ENCODE measurements at regions not wholly inside any gene's neighbourhood (a gene's known extent, or its start where the extent isn't known, plus 50 kb on each side); places are given as distances from the start of the nearest gene placed in this dataset.

- Histone ChIP-seq H4K91ac (ENCODE audit: low read length) (no peak overlapping the region), H3K36me3 (ENCODE audit: control insufficient read depth in 1 of 2, insufficient read depth in 2 of 2, low read depth in 1 of 2, low read length in 2 of 2) (no peaks in the 10 kb centered on the region), H3K4me1 (ENCODE audit: control insufficient read depth, insufficient read depth, low read depth, low read length) (no peaks in the 10 kb centered on the region), H2AK5ac (ENCODE audit: low read length, severe bottlenecking) (no peak overlapping the region), H3K14ac (ENCODE audit: low read length in 2 of 2) (no peak overlapping the region), H2BK5ac (ENCODE audit: low read depth, low read length, poor library complexity, severe bottlenecking) (no peak overlapping the region), H2BK15ac (ENCODE audit: low read depth, poor library complexity, severe bottlenecking) (no peak overlapping the region), H3K27ac (ENCODE audit: low read length, poor library complexity, severe bottlenecking) (no peak overlapping the region), H3K18ac (ENCODE audit: low read depth in 1 of 2, low read length in 2 of 2) (no peak overlapping the region), H3K79me1 (replicated peaks; ENCODE audit: low read length, poor library complexity, severe bottlenecking) (no peaks in the 10 kb centered on the region), H3K4me2 (ENCODE audit: low read length, poor library complexity, severe bottlenecking) (no peak overlapping the region), H2BK12ac (ENCODE audit: low read length in 2 of 2) (no peak overlapping the region), H2BK120ac (ENCODE audit: low read depth, low read length) (no peak overlapping the region), H3K4ac (ENCODE audit: low read depth in 1 of 2, low read length in 2 of 2) (no peak overlapping the region), H2AFZ (ENCODE audit: low read depth, low read length) (no peak overlapping the region), H3K23ac (ENCODE audit: low read length in 2 of 2) (no peak overlapping the region), H4K8ac (ENCODE audit: low read length) (no peak overlapping the region), H3K9ac (ENCODE audit: low read length) (no peak overlapping the region), H3K4me3 (ENCODE audit: insufficient read depth in 1 of 2, low read depth in 1 of 2, low read length in 2 of 2) (no peak overlapping the region), H3K9me3 (ENCODE audit: control insufficient read depth, low read length) (no peaks in the 10 kb centered on the region), H3K27me3 (ENCODE audit: control insufficient read depth in 1 of 2, insufficient read depth in 1 of 2, low read length in 2 of 2) (peaks cover 4 to 11% of the 10 kb centered on the region in 2 experiments)
- no peak for DNase-seq
- WGBS, result 76% methylated on average over 5 of the region's 6 CpGs
These were observed 98.9 kb upstream of the PIAS1 start for GRCh38 chr15:67955252-67955651.

- no peak overlapping the region for H3K23ac ChIP-seq (ENCODE audit: low read length in 2 of 2)
- no peaks in the 10 kb centered on the region for H3K36me3 ChIP-seq (ENCODE audit: control insufficient read depth in 1 of 2, insufficient read depth in 2 of 2, low read depth in 1 of 2, low read length in 2 of 2)
- no peak overlapping the region for H2BK120ac ChIP-seq (ENCODE audit: low read depth, low read length)
- no peak overlapping the region for H3K4ac ChIP-seq (ENCODE audit: low read depth in 1 of 2, low read length in 2 of 2)
- peaks cover 4 to 21% of the 10 kb centered on the region in 2 experiments for H3K27me3 ChIP-seq (ENCODE audit: control insufficient read depth in 1 of 2, insufficient read depth in 1 of 2, low read length in 2 of 2)
- H3K9me3 ChIP-seq (ENCODE audit: control insufficient read depth, low read length), result no peaks in the 10 kb centered on the region
- WGBS, result 82% methylated on average over 2 of the region's 2 CpGs
- no peak overlapping the region for H2AFZ ChIP-seq (ENCODE audit: low read depth, low read length)
- no peak overlapping the region for H3K4me2 ChIP-seq (ENCODE audit: low read length, poor library complexity, severe bottlenecking)
- no peak overlapping the region for H2AK5ac ChIP-seq (ENCODE audit: low read length, severe bottlenecking)
- no peak overlapping the region for H3K4me3 ChIP-seq (ENCODE audit: insufficient read depth in 1 of 2, low read depth in 1 of 2, low read length in 2 of 2)
- H3K27ac ChIP-seq (ENCODE audit: low read length, poor library complexity, severe bottlenecking), result no peak overlapping the region
- no peaks in the 10 kb centered on the region for H3K79me1 ChIP-seq (replicated peaks; ENCODE audit: low read length, poor library complexity, severe bottlenecking)
- no peak overlapping the region for H2BK15ac ChIP-seq (ENCODE audit: low read depth, poor library complexity, severe bottlenecking)
- no peak for DNase-seq
- H2BK5ac ChIP-seq (ENCODE audit: low read depth, low read length, poor library complexity, severe bottlenecking), result no peak overlapping the region
- no peak overlapping the region for H4K91ac ChIP-seq (ENCODE audit: low read length)
- no peaks in the 10 kb centered on the region for H3K4me1 ChIP-seq (ENCODE audit: control insufficient read depth, insufficient read depth, low read depth, low read length)
- H3K9ac ChIP-seq (ENCODE audit: low read length), result no peak overlapping the region
- H3K18ac ChIP-seq (ENCODE audit: low read depth in 1 of 2, low read length in 2 of 2), result no peak overlapping the region
- H2BK12ac ChIP-seq (ENCODE audit: low read length in 2 of 2), result no peak overlapping the region
- no peak overlapping the region for H4K8ac ChIP-seq (ENCODE audit: low read length)
- no peak overlapping the region for H3K14ac ChIP-seq (ENCODE audit: low read length in 2 of 2)
These were observed 96.5 kb upstream of the PIAS1 start for GRCh38 chr15:67957435-67958132.

- no peak overlapping the region for H3K4ac ChIP-seq (ENCODE audit: low read depth in 1 of 2, low read length in 2 of 2)
- no peaks in the 10 kb centered on the region for H3K36me3 ChIP-seq (ENCODE audit: control insufficient read depth in 1 of 2, insufficient read depth in 2 of 2, low read depth in 1 of 2, low read length in 2 of 2)
- no peak overlapping the region for H4K91ac ChIP-seq (ENCODE audit: low read length)
- WGBS, result 2% methylated on average over 30 of the region's 30 CpGs
- no peak overlapping the region for H3K23ac ChIP-seq (ENCODE audit: low read length in 2 of 2)
- H3K27me3 ChIP-seq (ENCODE audit: control insufficient read depth in 1 of 2, insufficient read depth in 1 of 2, low read length in 2 of 2), result peaks cover 0 to 7% of the 10 kb centered on the region in 2 experiments
- peak overlapping the region; percentile 21 for H4K8ac ChIP-seq (ENCODE audit: low read length)
- H3K27ac ChIP-seq (ENCODE audit: low read length, poor library complexity, severe bottlenecking), result no peak overlapping the region
- peak overlapping the region; percentile 13 to 14 for H3K18ac ChIP-seq (ENCODE audit: low read depth in 1 of 2, low read length in 2 of 2)
- no peak overlapping the region for H2BK15ac ChIP-seq (ENCODE audit: low read depth, poor library complexity, severe bottlenecking)
- peaks cover 5% of the 10 kb centered on the region for H3K4me1 ChIP-seq (ENCODE audit: control insufficient read depth, insufficient read depth, low read depth, low read length)
- peak overlapping the region; percentile 24 to 75 for H3K4me3 ChIP-seq (ENCODE audit: insufficient read depth in 1 of 2, low read depth in 1 of 2, low read length in 2 of 2)
- no peak overlapping the region for H2BK12ac ChIP-seq (ENCODE audit: low read length in 2 of 2)
- H3K79me1 ChIP-seq (replicated peaks; ENCODE audit: low read length, poor library complexity, severe bottlenecking), result no peaks in the 10 kb centered on the region
- H3K9me3 ChIP-seq (ENCODE audit: control insufficient read depth, low read length), result no peaks in the 10 kb centered on the region
- H3K14ac ChIP-seq (ENCODE audit: low read length in 2 of 2), result no peak overlapping the region
- peak; percentile 77 for DNase-seq
- H3K9ac ChIP-seq (ENCODE audit: low read length), result peak overlapping the region; percentile 73
- H2BK5ac ChIP-seq (ENCODE audit: low read depth, low read length, poor library complexity, severe bottlenecking), result no peak overlapping the region
- H2AFZ ChIP-seq (ENCODE audit: low read depth, low read length), result no peak overlapping the region
- H2AK5ac ChIP-seq (ENCODE audit: low read length, severe bottlenecking), result no peak overlapping the region
- H3K4me2 ChIP-seq (ENCODE audit: low read length, poor library complexity, severe bottlenecking), result peak overlapping the region; percentile 67
- no peak overlapping the region for H2BK120ac ChIP-seq (ENCODE audit: low read depth, low read length)
These were observed 86.2 kb upstream of the PIAS1 start for GRCh38 chr15:67967871-67968431.

GRCh38 chr15:67968564-67968963 is 85.6 kb upstream of the PIAS1 start:
- 47% methylated on average over 6 of the region's 6 CpGs for WGBS
- no peak overlapping the region for H2AFZ ChIP-seq (ENCODE audit: low read depth, low read length)

More at GRCh38 chr15:67968564-67968963, 85.6 kb upstream of the PIAS1 start:
- H3K36me3 ChIP-seq (ENCODE audit: control insufficient read depth in 1 of 2, insufficient read depth in 2 of 2, low read depth in 1 of 2, low read length in 2 of 2), result no peaks in the 10 kb centered on the region
- H3K9me3 ChIP-seq (ENCODE audit: control insufficient read depth, low read length), result no peaks in the 10 kb centered on the region
- H3K4me2 ChIP-seq (ENCODE audit: low read length, poor library complexity, severe bottlenecking), result peak overlapping the region; percentile 67
- no peak overlapping the region for H3K27ac ChIP-seq (ENCODE audit: low read length, poor library complexity, severe bottlenecking)
- H3K79me1 ChIP-seq (replicated peaks; ENCODE audit: low read length, poor library complexity, severe bottlenecking), result no peaks in the 10 kb centered on the region
- H3K27me3 ChIP-seq (ENCODE audit: control insufficient read depth in 1 of 2, insufficient read depth in 1 of 2, low read length in 2 of 2), result peaks cover 0 to 7% of the 10 kb centered on the region in 2 experiments
- no peak overlapping the region for H2BK15ac ChIP-seq (ENCODE audit: low read depth, poor library complexity, severe bottlenecking)
- H3K23ac ChIP-seq (ENCODE audit: low read length in 2 of 2), result no peak overlapping the region
- H3K14ac ChIP-seq (ENCODE audit: low read length in 2 of 2), result no peak overlapping the region
- H3K4me3 ChIP-seq (ENCODE audit: insufficient read depth in 1 of 2, low read depth in 1 of 2, low read length in 2 of 2), result peak overlapping the region in 1 of 2 experiments; percentile 75
- H2AK5ac ChIP-seq (ENCODE audit: low read length, severe bottlenecking), result no peak overlapping the region
- peak overlapping the region; percentile 73 for H3K9ac ChIP-seq (ENCODE audit: low read length)
- H2BK12ac ChIP-seq (ENCODE audit: low read length in 2 of 2), result no peak overlapping the region
- H3K4ac ChIP-seq (ENCODE audit: low read depth in 1 of 2, low read length in 2 of 2), result peak overlapping the region in 1 of 2 experiments; percentile 41
- no peak overlapping the region for H2BK120ac ChIP-seq (ENCODE audit: low read depth, low read length)
- H4K91ac ChIP-seq (ENCODE audit: low read length), result no peak overlapping the region
- H4K8ac ChIP-seq (ENCODE audit: low read length), result no peak overlapping the region
- no peak overlapping the region for H3K18ac ChIP-seq (ENCODE audit: low read depth in 1 of 2, low read length in 2 of 2)
- no peak overlapping the region for H2BK5ac ChIP-seq (ENCODE audit: low read depth, low read length, poor library complexity, severe bottlenecking)
- H3K4me1 ChIP-seq (ENCODE audit: control insufficient read depth, insufficient read depth, low read depth, low read length), result peaks cover 5% of the 10 kb centered on the region
- no peak for DNase-seq

Measured in mesenchymal stem cell (in vitro differentiated cells and primary cell).